Subcutaneous abdominal adipose tissue (tissue), 5 donors: ENCODE measurements at regions not wholly inside any gene's neighbourhood (a gene's known extent, or its start where the extent isn't known, plus 50 kb on each side); places are given as distances from the start of the nearest gene placed in this dataset.

Experiments
- H3K27ac ChIP-seq: one replicate; pipeline ENCODE4 v1.7.0; 2013; ENCODE audit warnings: low read depth, mild to moderate bottlenecking, inconsistent platforms, low read length, moderate library complexity
- H3K27me3 ChIP-seq, 5 donors: one replicate each; pipeline ENCODE4 v1.7.0; 2013; ENCODE audit warnings: low read length in 5 of 5, inconsistent platforms in 1 of 5; ENCODE audit not compliant: control insufficient read depth in 5 of 5, insufficient read depth in 4 of 5
- H3K36me3 ChIP-seq, 5 donors: one replicate each; pipeline ENCODE4 v1.7.0; 2013; ENCODE audit warnings: low read length in 5 of 5; ENCODE audit not compliant: control insufficient read depth in 5 of 5, insufficient read depth in 5 of 5
- H3K4me1 ChIP-seq, 5 donors: one replicate each; pipeline ENCODE4 v1.7.0; 2013; ENCODE audit warnings: low read length in 5 of 5, mild to moderate bottlenecking in 3 of 5, moderate library complexity in 1 of 5; ENCODE audit not compliant: control insufficient read depth in 5 of 5, insufficient read depth in 5 of 5
- H3K4me3 ChIP-seq, 5 donors: one replicate each; pipeline ENCODE4 v1.7.0; 2013; ENCODE audit warnings: low read length in 5 of 5, low read depth in 1 of 5
- H3K9ac ChIP-seq, 5 donors: one replicate each; pipeline ENCODE4 v1.7.0; 2013; ENCODE audit warnings: low read length in 5 of 5, mild to moderate bottlenecking in 4 of 5, moderate library complexity in 3 of 5
- H3K9me3 ChIP-seq, 5 donors: one replicate each; pipeline ENCODE4 v1.7.0; 2013; ENCODE audit warnings: low read length in 5 of 5; ENCODE audit not compliant: control insufficient read depth in 5 of 5
- donor health status: healthy.
- donor health status: healthy.
- donor health status: healthy.
- donor health status: healthy.
- donor health status: healthy.

- no peak overlapping the region for H3K4me3 ChIP-seq
- H3K9me3 ChIP-seq, result no peaks in the 10 kb centered on the region
- peaks cover 0 to 9% (median under 1%) of the 10 kb centered on the region in 5 donors for H3K4me1 ChIP-seq
- H3K27me3 ChIP-seq, result no peaks in the 10 kb centered on the region
- no peak overlapping the region for H3K9ac ChIP-seq
- H3K36me3 ChIP-seq, result no peaks in the 10 kb centered on the region
- no peak overlapping the region for H3K27ac ChIP-seq
These were observed 629.1 kb upstream of the IMPG1 start for GRCh38 chr6:76701610-76702009.

GRCh38 chr6:76697585-76697984, 625.1 kb upstream of the IMPG1 start:
- Histone ChIP-seq H3K9me3 (no peaks in the 10 kb centered on the region), H3K4me1 (peaks cover 0 to 5% (median 0%) of the 10 kb centered on the region in 5 donors), H3K27ac (no peak overlapping the region), H3K9ac (no peak overlapping the region), H3K27me3 (no peaks in the 10 kb centered on the region), H3K4me3 (no peak overlapping the region), H3K36me3 (no peaks in the 10 kb centered on the region)

- Histone ChIP-seq H3K9ac (no peak overlapping the region), H3K4me3 (no peak overlapping the region), H3K27ac (no peak overlapping the region)
These were observed 622.3 kb upstream of the IMPG1 start for GRCh38 chr6:76694795-76695194.

GRCh38 chr6:76684875-76685274, 612.4 kb upstream of the IMPG1 start:
- Histone ChIP-seq H3K36me3 (no peaks in the 10 kb centered on the region), H3K4me3 (no peak overlapping the region), H3K9me3 (peaks cover 0 to 2% (median 0%) of the 10 kb centered on the region in 5 donors), H3K27me3 (no peaks in the 10 kb centered on the region), H3K4me1 (no peaks in the 10 kb centered on the region), H3K9ac (no peak overlapping the region), H3K27ac (no peak overlapping the region)

More at GRCh38 chr6:76694795-76695194, 622.3 kb upstream of the IMPG1 start:
- H3K4me1 ChIP-seq, result peaks cover 0 to 5% (median 0%) of the 10 kb centered on the region in 5 donors
- no peaks in the 10 kb centered on the region for H3K9me3 ChIP-seq
- no peaks in the 10 kb centered on the region for H3K36me3 ChIP-seq
- no peaks in the 10 kb centered on the region for H3K27me3 ChIP-seq

- H3K27ac ChIP-seq, result no peak overlapping the region
- H3K9ac ChIP-seq, result no peak overlapping the region
- no peaks in the 10 kb centered on the region for H3K36me3 ChIP-seq
- H3K4me1 ChIP-seq, result no peaks in the 10 kb centered on the region
- no peaks in the 10 kb centered on the region for H3K27me3 ChIP-seq
- H3K9me3 ChIP-seq, result peaks cover 0 to 2% (median 0%) of the 10 kb centered on the region in 5 donors
- no peak overlapping the region for H3K4me3 ChIP-seq
These were observed 611.5 kb upstream of the IMPG1 start for GRCh38 chr6:76683985-76684384.

- no peak overlapping the region for H3K4me3 ChIP-seq
- H3K27me3 ChIP-seq, result no peaks in the 10 kb centered on the region
These were observed 610.4 kb upstream of the IMPG1 start for GRCh38 chr6:76682842-76683241.

GRCh38 chr6:76681781-76682180, 609.3 kb upstream of the IMPG1 start:
- Histone ChIP-seq H3K36me3 (no peaks in the 10 kb centered on the region), H3K27me3 (no peaks in the 10 kb centered on the region), H3K9me3 (no peaks in the 10 kb centered on the region), H3K9ac (no peak overlapping the region), H3K4me1 (no peaks in the 10 kb centered on the region), H3K4me3 (no peak overlapping the region), H3K27ac (no peak overlapping the region)

More at GRCh38 chr6:76682842-76683241, 610.4 kb upstream of the IMPG1 start:
- Histone ChIP-seq H3K36me3 (no peaks in the 10 kb centered on the region), H3K27ac (no peak overlapping the region), H3K4me1 (no peaks in the 10 kb centered on the region), H3K9me3 (no peaks in the 10 kb centered on the region), H3K9ac (no peak overlapping the region)

GRCh38 chr6:76677017-76677416, 604.6 kb upstream of the IMPG1 start:
- Histone ChIP-seq H3K27me3 (no peaks in the 10 kb centered on the region), H3K4me1 (peaks cover 0 to 5% (median 0%) of the 10 kb centered on the region in 5 donors), H3K4me3 (no peak overlapping the region), H3K9ac (no peak overlapping the region), H3K36me3 (no peaks in the 10 kb centered on the region), H3K27ac (no peak overlapping the region), H3K9me3 (no peaks in the 10 kb centered on the region)

GRCh38 chr6:76671751-76672150, 599.3 kb upstream of the IMPG1 start:
- no peaks in the 10 kb centered on the region for H3K9me3 ChIP-seq
- H3K36me3 ChIP-seq, result no peaks in the 10 kb centered on the region
- H3K27me3 ChIP-seq, result no peaks in the 10 kb centered on the region
- H3K4me1 ChIP-seq, result peaks cover 0 to 14% (median 0%) of the 10 kb centered on the region in 5 donors
- no peak overlapping the region for H3K4me3 ChIP-seq
- no peak overlapping the region for H3K27ac ChIP-seq
- H3K9ac ChIP-seq, result no peak overlapping the region

- Histone ChIP-seq H3K27me3 (no peaks in the 10 kb centered on the region), H3K27ac (no peak overlapping the region), H3K4me1 (no peaks in the 10 kb centered on the region), H3K9me3 (peaks cover 0 to 2% (median 0%) of the 10 kb centered on the region in 5 donors), H3K36me3 (no peaks in the 10 kb centered on the region), H3K9ac (no peak overlapping the region), H3K4me3 (no peak overlapping the region)
These were observed 571.8 kb upstream of the IMPG1 start for GRCh38 chr6:76644231-76644630.

- H3K4me1 ChIP-seq, result no peaks in the 10 kb centered on the region
- no peaks in the 10 kb centered on the region for H3K27me3 ChIP-seq
- H3K36me3 ChIP-seq, result no peaks in the 10 kb centered on the region
- peaks cover 0 to 2% (median 0%) of the 10 kb centered on the region in 5 donors for H3K9me3 ChIP-seq
- no peak overlapping the region for H3K9ac ChIP-seq
- no peak overlapping the region for H3K27ac ChIP-seq
- no peak overlapping the region for H3K4me3 ChIP-seq
These were observed 567.5 kb upstream of the IMPG1 start for GRCh38 chr6:76639941-76640340.
